ENCODE measurements at regions not wholly inside any gene's neighbourhood (a gene's known extent, or its start where the extent isn't known, plus 50 kb on each side); places are given as distances from the start of the nearest gene placed in this dataset.
A peak's percentile ranks its signal among the peaks of the same experiment; 100 is the strongest.

DNA sequence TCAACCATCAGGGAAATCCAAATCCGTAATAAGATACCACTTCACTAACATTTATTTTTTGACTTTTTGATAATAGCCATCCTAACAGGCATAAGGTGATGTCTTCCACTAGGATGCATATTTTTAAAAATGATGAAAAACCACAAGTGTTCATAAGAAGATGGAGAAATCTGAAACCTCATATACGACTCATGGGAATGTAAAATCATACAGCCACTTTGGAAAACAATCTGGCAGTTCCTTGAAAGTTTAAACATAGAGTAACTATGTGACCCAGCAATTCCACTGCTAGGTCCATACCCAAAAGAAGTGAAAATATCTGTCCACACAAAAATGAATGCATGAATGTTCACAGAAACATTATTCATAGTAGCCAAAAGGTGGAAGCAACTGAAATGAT lies 431.0 kb downstream of the ENC1 start:
- H3K4me3 Mint-ChIP-seq = no peak overlapping the region
- ATAC-seq = no peak
- no peaks in the 10 kb centered on the region for H3K9me3 Mint-ChIP-seq
- H3K27ac Mint-ChIP-seq = no peak overlapping the region
- no peaks in the 10 kb centered on the region for H3K4me1 Mint-ChIP-seq
- no peaks in the 10 kb centered on the region for H3K36me3 Mint-ChIP-seq
- H3K27me3 Mint-ChIP-seq = peaks cover 36% of the 10 kb centered on the region

- no peaks in the 10 kb centered on the region for H3K9me3 Mint-ChIP-seq
- no peak for ATAC-seq
- H3K27ac Mint-ChIP-seq = no peak overlapping the region
- H3K4me3 Mint-ChIP-seq = no peak overlapping the region
- H3K4me1 Mint-ChIP-seq = no peaks in the 10 kb centered on the region
- no peaks in the 10 kb centered on the region for H3K36me3 Mint-ChIP-seq
- peaks cover 36% of the 10 kb centered on the region for H3K27me3 Mint-ChIP-seq
These were observed 433.7 kb downstream of the ENC1 start for GRCh38 chr5:74206579-74207550.

GRCh38 chr5:74205767-74206578 lies 434.6 kb downstream of the ENC1 start:
- Mint-ChIP-seq H3K36me3 (no peaks in the 10 kb centered on the region), H3K27ac (no peak overlapping the region), H3K4me3 (no peak overlapping the region), H3K4me1 (no peaks in the 10 kb centered on the region), H3K27me3 (peaks cover 29% of the 10 kb centered on the region), H3K9me3 (no peaks in the 10 kb centered on the region)
- no peak for ATAC-seq

- no peaks in the 10 kb centered on the region for H3K4me1 Mint-ChIP-seq
- no peak overlapping the region for H3K4me3 Mint-ChIP-seq
- ATAC-seq = peak; percentile 37
- no peaks in the 10 kb centered on the region for H3K9me3 Mint-ChIP-seq
- peaks cover 6% of the 10 kb centered on the region for H3K27me3 Mint-ChIP-seq
- no peaks in the 10 kb centered on the region for H3K36me3 Mint-ChIP-seq
- no peak overlapping the region for H3K27ac Mint-ChIP-seq
These were observed 439.0 kb downstream of the ENC1 start for GRCh38 chr5:74201334-74202081.

DNA sequence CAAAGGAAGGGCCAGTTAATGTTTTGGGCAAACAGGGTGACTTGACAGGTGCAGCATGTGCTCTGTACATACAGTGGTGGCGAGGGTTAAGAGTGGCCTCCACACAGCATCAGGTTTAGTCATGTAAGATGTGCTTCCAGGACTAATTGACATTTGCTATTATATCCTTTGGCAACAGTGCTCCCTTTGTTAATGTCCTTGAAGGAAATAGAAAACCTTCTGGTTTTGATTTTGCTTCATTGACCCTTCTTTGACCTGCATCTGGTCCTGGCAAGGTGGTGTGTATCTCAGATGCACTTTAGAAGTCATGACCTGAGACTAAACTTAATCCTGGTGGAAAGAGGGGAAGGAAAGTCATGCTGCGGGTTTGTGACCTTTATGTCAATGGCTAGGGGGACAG lies 440.0 kb downstream of the ENC1 start:
- peaks cover 5% of the 10 kb centered on the region for H3K4me1 Mint-ChIP-seq
- H3K9me3 Mint-ChIP-seq = no peaks in the 10 kb centered on the region
- no peak overlapping the region for H3K4me3 Mint-ChIP-seq
- no peak overlapping the region for H3K27ac Mint-ChIP-seq
- no peak for ATAC-seq
- no peaks in the 10 kb centered on the region for H3K27me3 Mint-ChIP-seq
- no peaks in the 10 kb centered on the region for H3K36me3 Mint-ChIP-seq

GRCh38 chr5:74199436-74200210 lies 440.9 kb downstream of the ENC1 start:
- no peak for ATAC-seq
- Mint-ChIP-seq H3K9me3 (no peaks in the 10 kb centered on the region), H3K4me1 (peaks cover 6% of the 10 kb centered on the region), H3K36me3 (no peaks in the 10 kb centered on the region), H3K27me3 (no peaks in the 10 kb centered on the region), H3K27ac (no peak overlapping the region), H3K4me3 (no peak overlapping the region)

DNA sequence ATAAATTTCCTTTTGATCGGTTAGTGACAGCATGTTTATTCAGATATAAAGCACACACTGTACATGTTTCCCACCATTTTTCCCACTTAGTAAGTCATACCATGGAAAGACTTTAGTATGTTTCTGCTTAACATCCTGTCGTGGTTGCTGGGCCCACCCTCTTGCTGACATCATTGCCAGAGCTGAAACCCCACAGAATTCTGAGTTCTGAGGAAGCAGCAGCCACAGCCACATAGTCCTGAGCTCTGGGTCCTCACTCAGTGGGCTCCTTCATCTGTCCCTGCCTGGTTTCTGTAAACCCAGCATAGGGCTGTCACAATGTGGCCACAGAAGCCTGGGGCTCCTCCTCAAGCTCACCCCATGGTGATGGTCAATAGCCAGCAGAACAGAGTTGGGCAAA lies 441.5 kb downstream of the ENC1 start:
- no peaks in the 10 kb centered on the region for H3K27me3 Mint-ChIP-seq
- no peaks in the 10 kb centered on the region for H3K36me3 Mint-ChIP-seq
- H3K9me3 Mint-ChIP-seq = no peaks in the 10 kb centered on the region
- peaks cover 6% of the 10 kb centered on the region for H3K4me1 Mint-ChIP-seq
- H3K27ac Mint-ChIP-seq = no peak overlapping the region
- H3K4me3 Mint-ChIP-seq = no peak overlapping the region
- peak; percentile 38 for ATAC-seq

DNA sequence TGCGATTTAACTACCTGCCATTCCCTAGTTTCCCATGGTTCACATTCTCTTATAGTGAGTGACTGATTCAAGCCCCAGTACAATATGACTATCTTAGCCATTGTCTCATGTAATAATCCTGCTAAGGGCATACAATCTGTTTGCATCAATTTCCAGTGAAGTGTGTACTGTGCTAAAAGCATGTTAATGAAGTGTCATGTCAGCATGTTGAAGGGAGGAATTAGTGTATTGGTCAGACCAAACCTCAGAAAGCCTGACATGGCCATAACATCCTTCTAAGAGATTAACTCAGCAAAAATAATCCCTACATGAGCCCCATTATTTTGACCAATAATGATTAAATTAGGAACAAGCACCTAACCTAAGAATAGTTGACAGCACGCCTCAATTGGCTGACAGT lies 442.4 kb downstream of the ENC1 start:
- Mint-ChIP-seq H3K4me3 (no peak overlapping the region), H3K4me1 (peaks cover 6% of the 10 kb centered on the region), H3K36me3 (no peaks in the 10 kb centered on the region), H3K9me3 (no peaks in the 10 kb centered on the region), H3K27ac (no peak overlapping the region), H3K27me3 (peaks cover 2% of the 10 kb centered on the region)
- no peak for ATAC-seq

DNA sequence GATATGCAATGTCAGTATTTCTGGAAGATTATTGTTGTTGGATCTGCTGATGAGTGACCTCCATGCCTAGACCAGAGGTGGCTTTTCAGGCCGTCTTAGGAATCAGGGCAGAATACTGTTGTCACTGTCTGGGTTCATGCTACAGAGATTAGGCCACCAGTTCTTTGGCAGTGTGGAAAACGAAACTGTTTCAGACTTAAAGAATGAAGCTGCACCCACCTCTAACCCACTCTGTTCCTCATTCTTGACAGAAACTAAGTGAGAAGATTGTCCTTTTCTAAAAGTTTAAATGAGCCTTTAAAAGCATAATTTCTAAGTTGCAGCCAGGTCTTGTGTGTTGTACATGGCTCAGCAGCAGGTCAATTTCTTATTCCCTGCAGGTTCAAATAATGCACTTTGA lies 444.3 kb downstream of the ENC1 start:
- Mint-ChIP-seq H3K4me3 (no peak overlapping the region), H3K9me3 (no peaks in the 10 kb centered on the region), H3K27me3 (peaks cover 10% of the 10 kb centered on the region), H3K4me1 (peaks cover 6% of the 10 kb centered on the region), H3K27ac (no peak overlapping the region), H3K36me3 (no peaks in the 10 kb centered on the region)
- peak; percentile 58 for ATAC-seq

- Mint-ChIP-seq H3K4me1 (peaks cover 6% of the 10 kb centered on the region), H3K27me3 (peaks cover 10% of the 10 kb centered on the region), H3K9me3 (peaks cover 3% of the 10 kb centered on the region), H3K27ac (no peak overlapping the region), H3K4me3 (no peak overlapping the region), H3K36me3 (no peaks in the 10 kb centered on the region)
- no peak for ATAC-seq
These were observed 446.3 kb downstream of the ENC1 start for GRCh38 chr5:74194196-74194595.

- Mint-ChIP-seq H3K4me3 (no peak overlapping the region), H3K27me3 (peaks cover 10% of the 10 kb centered on the region), H3K36me3 (no peaks in the 10 kb centered on the region), H3K27ac (no peak overlapping the region), H3K9me3 (peaks cover 8% of the 10 kb centered on the region), H3K4me1 (peaks cover 6% of the 10 kb centered on the region)
- no peak for ATAC-seq
These were observed 447.8 kb downstream of the ENC1 start for GRCh38 chr5:74192606-74193299.

- H3K4me3 Mint-ChIP-seq = no peak overlapping the region
- peaks cover 10% of the 10 kb centered on the region for H3K27me3 Mint-ChIP-seq
- no peaks in the 10 kb centered on the region for H3K4me1 Mint-ChIP-seq
- no peak overlapping the region for H3K27ac Mint-ChIP-seq
- peaks cover 8% of the 10 kb centered on the region for H3K9me3 Mint-ChIP-seq
- no peak for ATAC-seq
- no peaks in the 10 kb centered on the region for H3K36me3 Mint-ChIP-seq
These were observed 452.0 kb downstream of the ENC1 start for GRCh38 chr5:74188351-74189105.

- H3K9me3 Mint-ChIP-seq = peaks cover 8% of the 10 kb centered on the region
- H3K36me3 Mint-ChIP-seq = no peaks in the 10 kb centered on the region
- H3K27me3 Mint-ChIP-seq = peaks cover 4% of the 10 kb centered on the region
- no peaks in the 10 kb centered on the region for H3K4me1 Mint-ChIP-seq
- no peak overlapping the region for H3K27ac Mint-ChIP-seq
- ATAC-seq = no peak
- no peak overlapping the region for H3K4me3 Mint-ChIP-seq
These were observed 452.8 kb downstream of the ENC1 start for GRCh38 chr5:74187757-74188156.

Measured in stimulated activated memory B cell treated with anti-CD40 and anti-IgM and Interleukin-4, amounts not matched to agents 10 μg/mL and 1 μg/mL and 100 μg/mL, for 72 hours (primary cell).